ENCODE measurements at regions not wholly inside any gene's neighbourhood (a gene's known extent, or its start where the extent isn't known, plus 50 kb on each side); places are given as distances from the start of the nearest gene placed in this dataset.
"Not testable (repeated sequence)": the region's sequence is repeated elsewhere in the genome, so short reads cannot be mapped to it uniquely, and the experiment has no call there.

DNA sequence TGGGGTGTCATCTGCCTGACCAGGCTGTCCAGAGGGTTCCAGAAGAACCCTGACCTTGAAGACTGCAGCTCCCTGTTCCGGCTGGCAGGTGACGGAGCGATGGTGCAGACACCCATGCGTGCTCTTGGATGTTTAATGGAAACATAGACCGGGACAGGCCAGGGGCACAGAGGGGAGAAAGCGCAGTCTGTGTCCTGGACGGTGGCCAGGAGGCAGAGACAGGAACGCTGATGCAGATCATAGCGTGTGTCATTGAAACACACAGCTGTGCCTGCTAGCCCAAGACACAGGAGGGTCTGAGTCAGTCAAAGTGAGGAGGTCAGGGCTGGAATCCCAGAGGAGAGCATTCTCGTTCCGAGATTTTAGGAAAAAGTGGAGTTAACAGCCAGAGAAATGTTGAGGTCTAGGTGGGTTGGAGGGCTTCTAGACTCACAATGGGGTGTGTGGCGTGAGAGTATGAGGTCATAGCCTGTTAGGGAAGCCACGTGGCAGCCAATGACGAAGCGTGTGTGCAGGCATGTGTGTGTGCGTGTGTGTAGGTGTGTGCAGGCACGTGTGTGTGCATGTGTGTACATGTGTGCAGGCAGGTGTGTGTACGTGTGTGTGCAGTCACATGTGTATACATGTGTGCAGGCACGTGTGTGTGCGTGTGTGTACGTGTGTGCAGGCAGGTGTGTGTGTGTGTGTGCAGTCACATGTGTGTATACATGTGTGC is 167.0 kb downstream of the ERMARD start:
- Histone ChIP-seq H3K9me3 (no peaks in the 10 kb centered on the region), H3K4me3 (no peak overlapping the region), H3K36me3 (no peaks in the 10 kb centered on the region), H3K27me3 (peaks cover 0 to 10% (median 0%) of the 10 kb centered on the region in 4 donors), H3K27ac (no peak overlapping the region), H3K4me1 (no peaks in the 10 kb centered on the region)
- no peak for DNase-seq
- intact Hi-C loops (cut with DNase I), result no loop called here
- 70 to 81% methylated on average over 20 of the region's 21 CpGs for WGBS, 2 donors
- TF ChIP-seq, protein P1, sequence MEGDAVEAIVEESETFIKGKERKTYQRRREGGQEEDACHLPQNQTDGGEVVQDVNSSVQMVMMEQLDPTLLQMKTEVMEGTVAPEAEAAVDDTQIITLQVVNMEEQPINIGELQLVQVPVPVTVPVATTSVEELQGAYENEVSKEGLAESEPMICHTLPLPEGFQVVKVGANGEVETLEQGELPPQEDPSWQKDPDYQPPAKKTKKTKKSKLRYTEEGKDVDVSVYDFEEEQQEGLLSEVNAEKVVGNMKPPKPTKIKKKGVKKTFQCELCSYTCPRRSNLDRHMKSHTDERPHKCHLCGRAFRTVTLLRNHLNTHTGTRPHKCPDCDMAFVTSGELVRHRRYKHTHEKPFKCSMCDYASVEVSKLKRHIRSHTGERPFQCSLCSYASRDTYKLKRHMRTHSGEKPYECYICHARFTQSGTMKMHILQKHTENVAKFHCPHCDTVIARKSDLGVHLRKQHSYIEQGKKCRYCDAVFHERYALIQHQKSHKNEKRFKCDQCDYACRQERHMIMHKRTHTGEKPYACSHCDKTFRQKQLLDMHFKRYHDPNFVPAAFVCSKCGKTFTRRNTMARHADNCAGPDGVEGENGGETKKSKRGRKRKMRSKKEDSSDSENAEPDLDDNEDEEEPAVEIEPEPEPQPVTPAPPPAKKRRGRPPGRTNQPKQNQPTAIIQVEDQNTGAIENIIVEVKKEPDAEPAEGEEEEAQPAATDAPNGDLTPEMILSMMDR (IDR thresholded peaks at IDR 0.05), result no peak
- TF ChIP-seq POLR2A (IDR thresholded peaks at IDR 0.05), result no peak

DNA sequence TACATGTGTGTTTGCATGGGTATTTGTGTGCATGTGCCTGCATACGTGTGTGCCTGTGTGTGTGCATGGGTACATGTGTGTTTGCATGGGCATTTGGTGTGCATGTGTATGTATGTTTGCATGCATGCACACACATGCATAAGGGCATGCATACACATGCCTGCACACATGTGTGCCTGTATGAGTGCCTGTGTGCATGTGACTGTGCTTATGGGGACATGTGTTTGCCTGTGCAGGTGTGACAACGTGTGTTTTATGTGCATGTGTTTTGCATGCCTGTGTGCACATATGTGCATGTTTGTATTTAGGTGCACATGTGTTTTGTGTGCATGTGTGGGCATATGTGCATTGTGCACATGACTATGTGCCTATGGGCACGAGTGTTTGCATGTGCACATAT is 165.7 kb downstream of the ERMARD start:
- 89 to 100% methylated on average over 1 to 3 of the region's 3 CpGs for WGBS, 2 donors
- Histone ChIP-seq H3K27ac (no peak overlapping the region), H3K27me3 (peaks cover 0 to 10% (median 0%) of the 10 kb centered on the region in 4 donors), H3K4me1 (no peaks in the 10 kb centered on the region), H3K36me3 (no peaks in the 10 kb centered on the region), H3K9me3 (no peaks in the 10 kb centered on the region), H3K4me3 (no peak overlapping the region)
- no peak for TF ChIP-seq POLR2A (IDR thresholded peaks at IDR 0.05)
- TF ChIP-seq, protein P1 (IDR thresholded peaks at IDR 0.05), result no peak
- DNase-seq, result no peak
- intact Hi-C loops (cut with DNase I), result no loop called here

DNA sequence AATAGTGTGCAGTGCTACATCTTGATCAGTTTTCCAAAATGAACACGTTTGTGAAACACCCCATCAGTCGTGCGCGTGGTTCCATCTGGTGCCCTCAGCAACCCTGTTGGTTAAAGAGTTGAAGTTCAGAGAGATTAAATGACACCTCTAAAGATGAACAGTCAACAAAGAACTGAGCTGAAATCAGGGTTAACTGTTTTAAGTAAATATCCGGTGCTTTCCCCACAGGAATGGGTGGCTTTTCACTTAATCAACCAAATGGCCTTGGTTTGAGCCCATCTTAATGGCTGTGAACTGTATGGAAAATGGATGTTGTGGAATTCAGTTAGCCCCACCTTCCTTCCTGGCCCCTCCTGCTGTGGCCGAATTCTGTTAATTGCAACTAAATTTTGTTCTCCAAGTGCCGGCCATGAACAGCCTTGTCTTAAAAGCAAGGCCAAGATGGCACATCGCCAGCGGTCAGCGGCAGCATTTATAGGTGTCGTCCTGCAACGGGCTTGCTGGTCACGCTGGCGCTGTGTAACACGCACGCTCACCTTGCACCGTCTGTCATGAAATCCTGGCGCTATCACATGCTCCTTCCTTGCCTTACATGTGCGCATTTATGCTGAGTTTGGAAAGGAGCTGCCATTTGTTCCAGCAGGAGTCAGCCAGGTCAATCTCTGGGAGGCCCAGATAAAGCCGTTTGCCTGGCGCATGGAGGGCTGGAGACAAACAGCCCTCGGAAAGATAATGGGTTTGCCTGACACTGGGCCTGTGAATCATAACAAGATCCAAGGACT is 164.5 kb downstream of the ERMARD start:
- 80 to 90% methylated on average over 18 to 22 of the region's 22 CpGs for WGBS, 2 donors
- Histone ChIP-seq H3K9me3 (no peaks in the 10 kb centered on the region), H3K27ac (peak overlapping the region in 1 of 4 donors; percentile 8), H3K27me3 (peaks cover 0 to 5% (median 0%) of the 10 kb centered on the region in 4 donors), H3K36me3 (no peaks in the 10 kb centered on the region), H3K4me3 (no peak overlapping the region), H3K4me1 (no peaks in the 10 kb centered on the region)
- intact Hi-C loops (cut with DNase I), result no loop called here
- TF ChIP-seq, protein P1 (IDR thresholded peaks at IDR 0.05), result no peak
- no peak for TF ChIP-seq POLR2A (IDR thresholded peaks at IDR 0.05)
- no peak for DNase-seq

DNA sequence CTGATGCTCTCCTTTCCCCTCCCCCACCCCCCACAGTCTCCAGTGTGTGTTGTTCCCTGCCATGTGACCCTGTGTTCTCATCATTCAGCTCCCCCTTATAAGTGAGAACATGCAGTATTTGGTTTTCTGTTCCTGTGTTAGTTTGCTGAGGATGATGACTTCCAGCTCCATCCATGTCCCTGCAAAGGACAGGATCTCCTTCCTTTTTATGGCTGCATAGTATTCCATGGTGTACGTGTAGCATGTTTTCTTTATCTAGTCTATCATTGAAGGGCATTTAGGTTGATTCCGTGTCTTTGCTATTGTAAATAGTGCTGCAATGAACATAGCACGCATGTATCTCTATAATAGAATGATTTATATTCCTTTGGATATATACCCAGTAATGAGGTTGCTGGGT is 162.3 kb downstream of the ERMARD start:
- 87 to 94% methylated on average over 3 of the region's 3 CpGs for WGBS, 2 donors
- H3K9me3 ChIP-seq; H3K4me3 ChIP-seq; H3K36me3 ChIP-seq; intact Hi-C loops (cut with DNase I); H3K27me3 ChIP-seq; DNase-seq; H3K4me1 ChIP-seq; H3K27ac ChIP-seq: not testable (repeated sequence)

DNA sequence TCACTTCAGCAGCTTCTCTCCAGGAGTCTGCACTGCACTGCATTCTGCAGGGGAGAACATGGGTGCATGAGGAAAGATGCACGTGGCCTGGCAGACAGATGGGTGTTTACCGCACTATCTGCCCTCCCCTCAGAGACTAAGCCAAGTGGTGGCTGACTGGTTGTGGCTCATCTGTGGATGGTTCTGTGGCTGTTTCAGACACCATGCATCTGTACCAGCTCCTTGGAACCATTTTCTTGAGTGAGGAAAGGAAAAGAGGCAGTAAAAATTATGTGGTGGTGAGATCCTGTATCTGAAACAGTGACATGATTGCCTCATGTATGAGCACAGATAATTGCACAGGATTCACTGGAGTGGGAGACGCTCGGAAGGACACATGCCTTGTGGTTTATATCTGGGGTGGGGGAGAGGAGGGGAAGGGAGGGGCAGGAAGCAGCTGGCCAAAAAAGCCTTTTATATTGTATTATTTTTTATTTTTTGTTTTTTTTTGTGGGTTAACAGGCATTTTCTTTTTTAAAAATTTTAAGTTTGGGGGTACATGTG is 161.7 kb downstream of the ERMARD start:
- intact Hi-C loops (cut with DNase I), result no loop called here
- Histone ChIP-seq H3K4me1 (no peaks in the 10 kb centered on the region), H3K4me3 (no peak overlapping the region), H3K27ac (no peak overlapping the region), H3K27me3 (peaks cover 0 to 3% (median 0%) of the 10 kb centered on the region in 4 donors), H3K9me3 (no peaks in the 10 kb centered on the region), H3K36me3 (no peaks in the 10 kb centered on the region)
- TF ChIP-seq, protein P1 (IDR thresholded peaks at IDR 0.05), result no peak
- TF ChIP-seq POLR2A (IDR thresholded peaks at IDR 0.05), result no peak
- no peak for DNase-seq
- 42 to 77% methylated on average over 4 of the region's 4 CpGs for WGBS, 2 donors
